Cardiac muscle cell (in vitro differentiated cells and primary cell): ENCODE measurements at regions not wholly inside any gene's neighbourhood (a gene's known extent, or its start where the extent isn't known, plus 50 kb on each side); places are given as distances from the start of the nearest gene placed in this dataset.
"Not testable (repeated sequence)": the region's sequence is repeated elsewhere in the genome, so short reads cannot be mapped to it uniquely, and the experiment has no call there.

Experiments used
- DNase-seq, 2 donors: peaks; one replicate each; pipeline versions ENCODE4 v3.0.0 to v3.0.0-alpha.2; 2010 to 2017; ENCODE audit warnings: low read depth in 1 of 2, low spot score in 1 of 2
- H3K27ac ChIP-seq: fragments of 200-600 bp; sonication (generic); 2 replicates; pipeline ENCODE4 v1.5.1; 2016
- H3K27me3 ChIP-seq: fragments of 200-600 bp; sonication (generic); 2 replicates; pipeline ENCODE4 v1.6.0; 2016; ENCODE audit warnings: control low read depth
- H3K36me3 ChIP-seq: fragments of 200-600 bp; sonication (generic); 2 replicates; pipeline ENCODE4 v1.5.1; 2016; ENCODE audit warnings: control low read depth
- H3K4me1 ChIP-seq: fragments of 200-600 bp; sonication (generic); 2 replicates; pipeline ENCODE4 v1.8.1; 2017; ENCODE audit warnings: low read depth, mild to moderate bottlenecking, mixed run types
- H3K4me3 ChIP-seq: fragments of 200-600 bp; sonication (generic); 2 replicates; pipeline ENCODE4 v1.5.1; 2016; ENCODE audit warnings: mild to moderate bottlenecking
- H3K9me3 ChIP-seq: fragments of 200-600 bp; sonication (generic); 2 replicates; pipeline ENCODE4 v1.5.1; 2017; ENCODE audit warnings: low read depth, mild to moderate bottlenecking, control low read depth
- CTCF ChIP-seq: IDR thresholded peaks from 2 replicates; pipeline ENCODE4 v1.5.1; 2012; ENCODE audit warnings: low read depth, mild to moderate bottlenecking, low read length

DNA sequence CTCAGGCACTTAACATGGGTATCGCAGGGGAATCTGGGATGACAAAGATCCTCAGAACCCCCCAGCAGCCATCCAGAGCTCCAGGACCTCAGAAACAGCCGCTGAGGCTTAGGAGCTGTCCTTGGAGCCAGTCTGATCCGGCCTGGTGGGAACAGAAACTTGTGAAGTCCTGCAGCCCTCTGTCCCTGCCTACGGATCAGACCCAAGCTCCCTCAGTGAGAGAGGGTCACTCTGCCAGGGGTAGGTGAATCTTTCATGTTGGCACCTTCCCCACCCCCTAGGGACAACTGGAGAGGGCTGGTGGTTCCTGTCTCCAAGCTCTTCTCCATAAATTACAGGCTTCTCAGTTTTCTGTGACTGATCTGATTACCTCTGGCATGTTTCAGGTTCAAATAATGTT, 122.3 kb downstream of the TLR5 start:
- no peak overlapping the region for H3K27ac ChIP-seq
- no peak for DNase-seq
- H3K4me3 ChIP-seq = no peak overlapping the region
- H3K4me1 ChIP-seq = peaks cover 4% of the 10 kb centered on the region
- TF ChIP-seq CTCF = no peak
- H3K9me3 ChIP-seq = no peaks in the 10 kb centered on the region
- no peaks in the 10 kb centered on the region for H3K36me3 ChIP-seq
- H3K27me3 ChIP-seq = no peaks in the 10 kb centered on the region

GRCh38 chr1:223022641-223023473, 120.2 kb downstream of the TLR5 start:
- Histone ChIP-seq H3K36me3 (no peaks in the 10 kb centered on the region), H3K27ac (peak overlapping the region; percentile 27), H3K27me3 (no peaks in the 10 kb centered on the region), H3K9me3 (no peaks in the 10 kb centered on the region), H3K4me3 (no peak overlapping the region), H3K4me1 (peaks cover 4% of the 10 kb centered on the region)
- TF ChIP-seq CTCF = no peak
- DNase-seq = no peak

DNA sequence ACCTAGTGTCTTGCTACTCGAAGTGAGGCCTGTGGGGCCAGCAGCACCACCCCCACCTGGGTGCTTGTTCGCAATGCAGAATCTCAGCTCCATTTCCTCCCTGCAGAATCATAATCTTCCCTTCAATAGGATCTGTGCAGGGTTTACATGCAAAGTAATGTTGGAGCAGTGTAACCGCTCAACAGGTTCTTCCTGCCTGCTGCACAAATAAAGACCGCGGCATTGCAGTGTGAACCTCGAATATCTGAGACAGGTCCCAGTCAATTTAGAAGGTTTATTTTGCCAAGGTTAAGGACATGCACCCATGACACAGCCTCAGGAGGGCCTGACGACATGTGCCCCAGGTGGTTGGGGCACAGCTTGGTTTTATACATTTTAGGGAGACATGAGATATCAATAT, 119.2 kb downstream of the TLR5 start:
- Histone ChIP-seq H3K4me1 (peaks cover 4% of the 10 kb centered on the region), H3K27ac (no peak overlapping the region), H3K4me3 (no peak overlapping the region), H3K36me3 (no peaks in the 10 kb centered on the region), H3K27me3 (no peaks in the 10 kb centered on the region), H3K9me3 (no peaks in the 10 kb centered on the region)
- no peak for TF ChIP-seq CTCF
- no peak for DNase-seq

GRCh38 chr1:223024486-223024885, 118.6 kb downstream of the TLR5 start:
- H3K4me1 ChIP-seq, H3K9me3 ChIP-seq, H3K4me3 ChIP-seq, H3K27me3 ChIP-seq, H3K36me3 ChIP-seq, H3K27ac ChIP-seq, DNase-seq: not testable (repeated sequence)

GRCh38 chr1:223025190-223025734, 117.8 kb downstream of the TLR5 start:
- not testable (repeated sequence) for H3K4me3 ChIP-seq, H3K9me3 ChIP-seq, DNase-seq, H3K36me3 ChIP-seq, H3K4me1 ChIP-seq, H3K27me3 ChIP-seq, H3K27ac ChIP-seq

- H3K27ac ChIP-seq, DNase-seq, H3K9me3 ChIP-seq, H3K4me3 ChIP-seq, H3K27me3 ChIP-seq, H3K36me3 ChIP-seq: not testable (repeated sequence)
- peaks cover 15% of the 10 kb centered on the region for H3K4me1 ChIP-seq
These were observed 116.4 kb downstream of the TLR5 start for GRCh38 chr1:223026639-223027038.

GRCh38 chr1:223029985-223030769, 112.9 kb downstream of the TLR5 start:
- H3K36me3 ChIP-seq = no peaks in the 10 kb centered on the region
- no peak overlapping the region for H3K27ac ChIP-seq
- peaks cover 11% of the 10 kb centered on the region for H3K4me1 ChIP-seq
- no peaks in the 10 kb centered on the region for H3K9me3 ChIP-seq
- DNase-seq = no peak
- H3K27me3 ChIP-seq = no peaks in the 10 kb centered on the region
- H3K4me3 ChIP-seq = no peak overlapping the region
- no peak for TF ChIP-seq CTCF
